HL-60 (cell line): ENCODE measurements at regions not wholly inside any gene's neighbourhood (a gene's known extent, or its start where the extent isn't known, plus 50 kb on each side); places are given as distances from the start of the nearest gene placed in this dataset.

ENCODE experiments used
- DNase-seq, 2 experiments: peaks; one replicate each; pipeline ENCODE4 v3.0.0-alpha.2; 2010 to 2020; ENCODE audit warnings: low read depth in 1 of 2, low spot score in 1 of 2
- H3K27ac ChIP-seq: fragments of 250-450 bp; sonication (Bioruptor Pico); replicated peaks from 2 replicates; pipeline ENCODE4 v1.5.1; 2020; ENCODE audit warnings: mild to moderate bottlenecking, moderate library complexity
- H3K27me3 ChIP-seq: fragments of 250-450 bp; sonication (Bioruptor Pico); 2 replicates; pipeline ENCODE4 v1.5.1; 2021; ENCODE audit warnings: mild to moderate bottlenecking, moderate library complexity; ENCODE audit not compliant: insufficient read depth, poor library complexity, severe bottlenecking
- H3K4me3 ChIP-seq: replicated peaks from 2 replicates; pipeline ENCODE4 v1.5.1; 2011; ENCODE audit warnings: mild to moderate bottlenecking, control low read depth, low read length; ENCODE audit not compliant: insufficient read depth
- CTCF ChIP-seq: IDR thresholded peaks from one replicate; pipeline ENCODE4 v1.5.1; 2011; ENCODE audit warnings: low read length, control low read depth, inconsistent platforms; ENCODE audit not compliant: insufficient read depth
- GABPA ChIP-seq: IDR thresholded peaks from 2 replicates; pipeline ENCODE4 v1.6.1; 2012; ENCODE audit warnings: low read depth
- POLR2AphosphoS5 ChIP-seq: IDR thresholded peaks from 2 replicates; pipeline ENCODE4 v1.6.1; 2012; ENCODE audit warnings: low read depth
- REST ChIP-seq: IDR thresholded peaks from 2 replicates; pipeline ENCODE4 v1.6.1; 2012; ENCODE audit warnings: low read depth; ENCODE audit not compliant: insufficient replicate concordance
- SPI1 ChIP-seq: IDR thresholded peaks from 2 replicates; pipeline ENCODE4 v1.6.1; 2012; ENCODE audit warnings: low read depth, mild to moderate bottlenecking, borderline replicate concordance

DNA sequence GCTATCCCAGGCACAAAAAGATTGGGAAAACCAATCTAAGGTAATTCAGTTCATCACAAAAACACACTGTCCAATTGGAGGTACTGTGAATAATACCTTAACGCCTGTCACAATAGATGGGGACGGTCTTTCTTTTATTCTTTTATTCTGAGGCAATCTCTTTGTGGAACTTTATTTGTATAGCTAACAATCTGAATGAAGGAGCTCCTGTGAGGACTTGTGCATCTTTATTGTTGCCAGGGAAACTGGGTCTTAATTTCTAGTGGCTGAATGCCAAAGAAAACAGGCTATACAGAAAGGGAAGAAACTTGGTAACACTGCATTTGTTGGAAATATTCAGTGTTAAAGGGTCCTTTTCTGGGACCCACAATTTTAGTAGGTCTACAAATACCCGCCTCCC lies 546.9 kb upstream of the C9orf72 start:
- H3K4me3 ChIP-seq = no peak overlapping the region
- no peak for DNase-seq

GRCh38 chr9:28120626-28121025 lies 547.3 kb upstream of the C9orf72 start:
- no peaks in the 10 kb centered on the region for H3K27me3 ChIP-seq
- TF ChIP-seq POLR2AphosphoS5 = no peak
- no peak for TF ChIP-seq CTCF
- TF ChIP-seq SPI1 = no peak
- no peak for TF ChIP-seq REST
- TF ChIP-seq GABPA = no peak
- H3K27ac ChIP-seq = no peak overlapping the region
- no peak for DNase-seq
- no peak overlapping the region for H3K4me3 ChIP-seq

More for the DNA sequence above, 546.9 kb upstream of the C9orf72 start:
- TF ChIP-seq SPI1 (no peak), REST (no peak), CTCF (no peak), GABPA (no peak), POLR2AphosphoS5 (no peak)
- Histone ChIP-seq H3K27me3 (no peaks in the 10 kb centered on the region), H3K27ac (no peak overlapping the region)

DNA sequence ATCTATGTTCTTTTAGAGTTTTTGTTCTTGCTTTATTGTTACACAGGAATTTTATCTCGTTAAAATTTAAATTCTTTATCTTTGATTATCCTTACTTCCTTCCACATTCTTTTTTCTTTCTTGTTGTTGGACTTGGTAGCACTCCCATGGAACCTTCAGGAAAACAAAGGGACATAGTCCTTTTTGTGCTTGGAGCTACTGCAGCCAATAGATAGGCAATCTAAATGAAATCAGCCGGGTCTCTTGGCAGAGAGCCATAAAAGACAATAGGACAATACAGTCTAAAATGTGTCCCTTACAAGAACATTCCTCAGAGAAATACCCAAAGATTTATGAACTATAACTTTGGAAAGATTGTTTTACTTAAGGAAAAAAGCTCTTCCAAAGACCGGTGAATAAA lies 548.1 kb upstream of the C9orf72 start:
- DNase-seq = no peak
- TF ChIP-seq CTCF (no peak), SPI1 (no peak), GABPA (no peak), REST (no peak), POLR2AphosphoS5 (no peak)

More for the DNA sequence above, 548.1 kb upstream of the C9orf72 start:
- Histone ChIP-seq H3K4me3 (no peak overlapping the region), H3K27me3 (no peaks in the 10 kb centered on the region), H3K27ac (no peak overlapping the region)
